ENCODE measurements at regions not wholly inside any gene's neighbourhood (a gene's known extent, or its start where the extent isn't known, plus 50 kb on each side); places are given as distances from the start of the nearest gene placed in this dataset.

GRCh38 chr3:66162766-66163165 lies 58.0 kb upstream of the SLC25A26 start:
- BruUV-seq (replicated peaks), result no TSS peak
- CTCF ChIA-PET, result interaction anchor here (0.8 kb wide), 1 partner anchor 12 kb away, joined by 3 read pairs; no protein-coding TSS in a partner anchor
- H3K4me3 ChIP-seq (replicated peaks in 1 of 3; ENCODE audit: insufficient read depth in 1 of 3, low read depth in 1 of 3, low read length in 3 of 3), result no peak overlapping the region

More at GRCh38 chr3:66162766-66163165, 58.0 kb upstream of the SLC25A26 start:
- Histone ChIP-seq H3K9me3 (replicated peaks; ENCODE audit: control insufficient read depth, insufficient read depth, low read length) (no peaks in the 10 kb centered on the region), H3K36me3 (ENCODE audit: control insufficient read depth in 2 of 2, extremely low read depth in 1 of 2, insufficient read depth in 2 of 2, low read length in 2 of 2) (no peaks in the 10 kb centered on the region), H2AFZ (ENCODE audit: low read depth, low read length) (no peak overlapping the region), H3K4me1 (ENCODE audit: control insufficient read depth, extremely low read depth, insufficient read depth, low read length) (no peaks in the 10 kb centered on the region), H4K20me1 (replicated peaks; ENCODE audit: control insufficient read depth, extremely low read depth, insufficient read depth, low read length) (no peaks in the 10 kb centered on the region), H3K27me3 (ENCODE audit: control insufficient read depth in 2 of 2, insufficient read depth in 2 of 2, low read length in 2 of 2) (peaks cover 3 to 5% of the 10 kb centered on the region in 2 experiments), H3K27ac (ENCODE audit: insufficient read depth, low read depth, low read length) (no peak overlapping the region), H3K9me1 (replicated peaks; ENCODE audit: control insufficient read depth, extremely low read depth, insufficient read depth, low read length) (no peaks in the 10 kb centered on the region), H3K9ac (replicated peaks; ENCODE audit: extremely low read depth, insufficient read depth, low read length) (no peak overlapping the region), H3K4me2 (ENCODE audit: insufficient read depth, low read length) (no peak overlapping the region), H3K79me2 (ENCODE audit: control insufficient read depth, insufficient read depth, low read length) (no peaks in the 10 kb centered on the region)
- intact Hi-C loops (cut with micrococcal nuclease), result no loop called here
- no peak for TF ChIP-seq CTCF (IDR thresholded peaks at IDR 0.05; ENCODE audit: extremely low read depth in 1 of 2, insufficient read depth in 1 of 2, low read depth in 1 of 2, low read length in 2 of 2)
- TF ChIP-seq JUN (IDR thresholded peaks at IDR 0.05; ENCODE audit: borderline replicate concordance, insufficient read depth, insufficient read length, low read depth), result no peak
- no peak for TF ChIP-seq EZH2 (IDR thresholded peaks at IDR 0.05; ENCODE audit: borderline replicate concordance, low read depth, low read length, severe bottlenecking)
- TF ChIP-seq POLR2A (IDR thresholded peaks at IDR 0.05; ENCODE audit: low read depth, low read length), result no peak
- no peak for FAIRE-seq
- no peak for DNase-seq (ENCODE audit: low read depth, low spot score)
- dilution Hi-C loops (cut with MboI; ENCODE audit: extremely low pct_ligation_motif_present, low sequenced_read_pairs), result no loop called here
- POLR2A ChIA-PET, result no interaction called here
